Neural crest cell (in vitro differentiated cells): ENCODE measurements at regions not wholly inside any gene's neighbourhood (a gene's known extent, or its start where the extent isn't known, plus 50 kb on each side); places are given as distances from the start of the nearest gene placed in this dataset.

Experiments
- DNase-seq: peaks from one replicate; pipeline ENCODE4 v3.0.0; 2021; ENCODE audit warnings: low read depth, mixed read lengths, low spot score
- H3K27ac Mint-ChIP-seq: one replicate; pipeline ENCODE4 v1.8.0; 2021; ENCODE audit warnings: mild to moderate bottlenecking, mixed read lengths; ENCODE audit not compliant: unreplicated experiment
- H3K27me3 Mint-ChIP-seq: 2 replicates; pipeline ENCODE4 v1.8.0; 2021; ENCODE audit warnings: low read depth, mild to moderate bottlenecking, mixed read lengths
- H3K36me3 Mint-ChIP-seq: 2 replicates; pipeline ENCODE4 v1.8.0; 2021; ENCODE audit warnings: low read depth, mild to moderate bottlenecking, mixed read lengths
- H3K4me1 Mint-ChIP-seq: 2 replicates; pipeline ENCODE4 v1.8.0; 2021; ENCODE audit warnings: mixed read lengths
- H3K4me3 Mint-ChIP-seq: one replicate; pipeline ENCODE4 v1.8.0; 2021; ENCODE audit warnings: mild to moderate bottlenecking, mixed read lengths
- H3K9me3 Mint-ChIP-seq: 2 replicates; pipeline ENCODE4 v1.8.0; 2021; ENCODE audit warnings: mixed read lengths
- CTCF ChIP-seq: fragments of 200-600 bp; sonication (generic); conservative IDR thresholded peaks from 2 replicates; pipeline ENCODE4 v1.5.0; 2021; ENCODE audit warnings: antibody characterized with exemption, mild to moderate bottlenecking

- Mint-ChIP-seq H3K9me3 (peaks cover 20% of the 10 kb centered on the region), H3K27ac (no peak overlapping the region), H3K36me3 (peaks cover 7% of the 10 kb centered on the region), H3K4me3 (no peak overlapping the region), H3K27me3 (no peaks in the 10 kb centered on the region), H3K4me1 (no peaks in the 10 kb centered on the region)
- TF ChIP-seq CTCF = no peak
- DNase-seq = no peak
These were observed 484.3 kb upstream of the ROBO1 start for GRCh38 chr3:80252113-80252512.

GRCh38 chr3:80247766-80248165 is 480.0 kb upstream of the ROBO1 start:
- Mint-ChIP-seq H3K27ac (no peak overlapping the region), H3K4me3 (no peak overlapping the region), H3K27me3 (no peaks in the 10 kb centered on the region), H3K36me3 (peaks cover 7% of the 10 kb centered on the region), H3K9me3 (peaks cover 20% of the 10 kb centered on the region), H3K4me1 (no peaks in the 10 kb centered on the region)
- DNase-seq = no peak
- no peak for TF ChIP-seq CTCF

DNA sequence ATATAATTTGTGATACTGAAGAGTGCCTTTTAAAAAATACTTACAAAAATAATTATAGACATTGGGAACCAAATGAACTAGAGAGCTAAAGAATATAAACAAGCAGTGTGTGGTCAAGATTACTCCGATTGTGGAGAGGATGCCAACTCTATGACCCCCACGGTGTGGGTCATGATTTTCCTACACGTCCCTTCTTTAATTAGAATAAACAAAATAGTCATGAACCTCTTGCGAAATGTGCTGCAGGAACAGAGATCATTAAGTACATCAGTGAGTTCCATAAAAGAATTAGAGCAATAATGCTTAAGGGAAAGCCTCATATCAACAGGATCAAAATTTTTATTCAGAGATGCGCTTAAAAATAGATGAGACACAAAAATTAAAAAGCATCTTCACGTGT is 476.6 kb upstream of the ROBO1 start:
- H3K27ac Mint-ChIP-seq = no peak overlapping the region
- H3K36me3 Mint-ChIP-seq = peaks cover 7% of the 10 kb centered on the region
- no peak for DNase-seq
- no peak overlapping the region for H3K4me3 Mint-ChIP-seq
- H3K27me3 Mint-ChIP-seq = no peaks in the 10 kb centered on the region
- TF ChIP-seq CTCF = no peak
- H3K4me1 Mint-ChIP-seq = no peaks in the 10 kb centered on the region
- peaks cover 12% of the 10 kb centered on the region for H3K9me3 Mint-ChIP-seq

DNA sequence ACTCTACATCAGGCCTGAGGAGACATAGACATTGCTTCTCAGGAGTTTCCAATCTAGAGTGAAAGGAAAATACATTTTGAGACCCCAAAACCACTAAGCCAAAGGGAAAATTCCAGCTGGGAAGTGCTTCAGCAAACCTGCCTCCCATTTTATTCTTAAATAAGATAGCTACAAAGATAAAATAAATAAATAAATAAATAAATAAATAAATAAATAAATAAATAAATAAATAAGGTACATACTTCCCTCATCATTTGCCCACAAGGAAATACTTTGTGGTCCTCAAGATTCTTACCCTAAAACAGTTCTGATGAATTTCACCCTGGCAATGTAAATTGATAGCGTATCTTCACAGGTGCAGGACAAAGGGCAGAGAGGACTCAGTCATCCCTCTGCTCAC is 474.0 kb upstream of the ROBO1 start:
- H3K9me3 Mint-ChIP-seq = no peaks in the 10 kb centered on the region
- no peak for DNase-seq
- H3K27ac Mint-ChIP-seq = no peak overlapping the region
- H3K4me1 Mint-ChIP-seq = no peaks in the 10 kb centered on the region
- no peaks in the 10 kb centered on the region for H3K36me3 Mint-ChIP-seq
- no peak for TF ChIP-seq CTCF
- H3K27me3 Mint-ChIP-seq = no peaks in the 10 kb centered on the region
- H3K4me3 Mint-ChIP-seq = no peak overlapping the region

DNA sequence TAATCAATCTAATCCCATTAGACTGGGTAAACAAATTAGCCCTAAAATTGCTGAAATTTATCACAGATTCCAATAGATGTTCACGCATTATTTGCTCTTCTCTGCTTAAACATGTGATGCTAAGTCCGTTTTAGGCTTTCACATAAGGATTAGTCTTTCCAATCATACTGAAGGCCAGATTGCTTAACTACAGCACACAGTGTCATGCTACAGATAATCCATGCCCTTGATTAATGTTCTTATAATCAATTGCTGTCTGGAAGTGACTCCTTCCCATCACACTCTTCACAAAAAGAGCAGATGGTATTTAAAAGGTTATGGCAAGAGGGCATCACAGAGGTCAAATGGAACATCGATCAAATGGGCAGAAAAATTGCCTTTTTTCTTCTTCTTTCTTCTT is 471.5 kb upstream of the ROBO1 start:
- Mint-ChIP-seq H3K9me3 (no peaks in the 10 kb centered on the region), H3K4me1 (no peaks in the 10 kb centered on the region), H3K27me3 (peaks cover 3% of the 10 kb centered on the region), H3K36me3 (no peaks in the 10 kb centered on the region), H3K4me3 (no peak overlapping the region), H3K27ac (no peak overlapping the region)
- no peak for DNase-seq
- TF ChIP-seq CTCF = no peak

DNA sequence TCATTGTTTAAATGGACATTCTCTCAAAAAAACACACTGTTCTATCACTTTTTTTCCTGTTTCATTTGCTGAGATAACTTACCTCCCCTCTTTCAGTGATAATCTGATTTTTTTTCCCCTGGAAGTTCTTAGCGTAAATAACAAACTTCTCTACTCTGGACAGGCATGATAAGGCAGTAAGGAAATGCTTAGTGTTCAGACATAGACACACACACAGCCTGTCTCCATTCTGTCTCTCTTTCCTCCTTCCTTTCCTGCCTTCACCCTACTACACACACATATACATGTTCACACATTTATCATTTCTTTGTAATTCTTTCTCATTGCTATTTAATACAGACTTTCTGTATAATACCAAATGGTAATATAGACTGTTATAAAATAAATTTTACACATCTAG is 470.8 kb upstream of the ROBO1 start:
- H3K4me3 Mint-ChIP-seq = no peak overlapping the region
- H3K4me1 Mint-ChIP-seq = no peaks in the 10 kb centered on the region
- H3K27me3 Mint-ChIP-seq = peaks cover 3% of the 10 kb centered on the region
- H3K27ac Mint-ChIP-seq = no peak overlapping the region
- TF ChIP-seq CTCF = no peak
- H3K36me3 Mint-ChIP-seq = no peaks in the 10 kb centered on the region
- H3K9me3 Mint-ChIP-seq = no peaks in the 10 kb centered on the region
- DNase-seq = no peak
